GM20000 (cell line): ENCODE measurements at regions not wholly inside any gene's neighbourhood (a gene's known extent, or its start where the extent isn't known, plus 50 kb on each side); places are given as distances from the start of the nearest gene placed in this dataset.

Experiments
- DNase-seq: peaks from one replicate; pipeline ENCODE4 v3.0.0; 2012; ENCODE audit warnings: low spot score
- CTCF ChIP-seq: IDR thresholded peaks from 2 replicates; pipeline ENCODE4 v1.5.1; 2012; ENCODE audit warnings: mild to moderate bottlenecking, control low read depth; ENCODE audit errors: extremely low read depth, missing control alignments

GRCh38 chr7:67698354-67698753, 701.7 kb downstream of the TYW1 start:
- no peak for TF ChIP-seq CTCF
- DNase-seq = no peak

GRCh38 chr7:67705850-67706249, 709.2 kb downstream of the TYW1 start:
- no peak for DNase-seq
- no peak for TF ChIP-seq CTCF

- no peak for TF ChIP-seq CTCF
- no peak for DNase-seq
Observed at GRCh38 chr7:67711706-67712105, 715.1 kb downstream of the TYW1 start.

- no peak for TF ChIP-seq CTCF
Observed at GRCh38 chr7:67713451-67714056, 716.9 kb downstream of the TYW1 start.

GRCh38 chr7:67716729-67717128, 720.1 kb downstream of the TYW1 start:
- no peak for TF ChIP-seq CTCF
- DNase-seq = no peak

More at GRCh38 chr7:67713451-67714056, 716.9 kb downstream of the TYW1 start:
- no peak for DNase-seq

- no peak for DNase-seq
Observed at GRCh38 chr7:67723591-67723990, 727.0 kb downstream of the TYW1 start.

GRCh38 chr7:67724435-67724834, 727.8 kb downstream of the TYW1 start:
- DNase-seq = no peak
- TF ChIP-seq CTCF = no peak

More at GRCh38 chr7:67723591-67723990, 727.0 kb downstream of the TYW1 start:
- no peak for TF ChIP-seq CTCF
